ENCODE measurements at regions not wholly inside any gene's neighbourhood (a gene's known extent, or its start where the extent isn't known, plus 50 kb on each side); places are given as distances from the start of the nearest gene placed in this dataset.

DNA sequence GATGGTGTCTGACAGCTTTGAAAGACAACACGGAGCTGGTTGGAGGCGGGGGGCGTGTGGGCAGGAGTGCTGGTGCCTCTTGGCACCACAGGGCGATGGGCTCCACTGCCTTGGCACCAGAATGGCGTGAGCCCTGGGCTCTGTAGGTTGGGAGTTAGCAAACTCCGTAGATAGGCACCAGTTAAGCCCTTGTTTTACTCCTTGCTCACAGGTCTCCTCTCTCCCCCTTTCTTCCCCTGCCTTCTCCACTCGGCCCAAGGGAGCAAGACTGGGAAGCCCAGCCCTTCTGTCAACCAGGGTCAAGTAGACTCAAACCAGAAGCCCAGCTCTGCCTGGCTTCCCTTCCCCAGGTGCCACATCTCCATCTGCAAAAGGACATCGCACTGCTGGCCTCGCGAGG, 281.7 kb upstream of the ID2 start:
- no peak overlapping the region for H4K8ac ChIP-seq (replicated peaks; ENCODE audit: insufficient read length, low read depth, low read length)
- no peak overlapping the region for H3K14ac ChIP-seq (ENCODE audit: insufficient read depth, low read length)
- H3K27ac Mint-ChIP-seq, result no peak overlapping the region
- H3K56ac ChIP-seq (ENCODE audit: insufficient read length, low read depth, low read length), result no peak overlapping the region
- no peak overlapping the region for H3K9ac ChIP-seq (ENCODE audit: extremely low read depth, insufficient read length, low read length)
- no peaks in the 10 kb centered on the region for H3K79me2 ChIP-seq (ENCODE audit: insufficient read depth, low read length)
- H3K9me3 Mint-ChIP-seq, result peaks cover 5 to 8% of the 10 kb centered on the region in 2 experiments; a peak in 3 of 5 replicates
- no peak overlapping the region for H2BK12ac ChIP-seq (ENCODE audit: insufficient read length, low read depth, low read length)
- H2BK20ac ChIP-seq (ENCODE audit: low read depth, low read length, poor library complexity, severe bottlenecking), result no peak overlapping the region
- H3K23ac ChIP-seq (ENCODE audit: insufficient read length, low read depth, low read length), result no peak overlapping the region
- no peak overlapping the region for H2BK15ac ChIP-seq (ENCODE audit: low read depth, low read length)
- H3K4me1 ChIP-seq (ENCODE audit: insufficient read depth, low read length), result no peaks in the 10 kb centered on the region
- H3K23me2 ChIP-seq (ENCODE audit: insufficient read length, low read depth, low read length, poor library complexity, severe bottlenecking), result no peaks in the 10 kb centered on the region
- no peak for DNase-seq
- no peak overlapping the region for H3K4ac ChIP-seq (ENCODE audit: low read depth, low read length)
- peaks cover 3 to 4% of the 10 kb centered on the region in 2 experiments; a peak in 2 of 4 replicates for H3K4me1 Mint-ChIP-seq
- H3K27me3 ChIP-seq (ENCODE audit: insufficient read depth, low read length), result no peaks in the 10 kb centered on the region
- no peak overlapping the region for H2AFZ ChIP-seq (ENCODE audit: low read length)
- TF ChIP-seq, protein P1, sequence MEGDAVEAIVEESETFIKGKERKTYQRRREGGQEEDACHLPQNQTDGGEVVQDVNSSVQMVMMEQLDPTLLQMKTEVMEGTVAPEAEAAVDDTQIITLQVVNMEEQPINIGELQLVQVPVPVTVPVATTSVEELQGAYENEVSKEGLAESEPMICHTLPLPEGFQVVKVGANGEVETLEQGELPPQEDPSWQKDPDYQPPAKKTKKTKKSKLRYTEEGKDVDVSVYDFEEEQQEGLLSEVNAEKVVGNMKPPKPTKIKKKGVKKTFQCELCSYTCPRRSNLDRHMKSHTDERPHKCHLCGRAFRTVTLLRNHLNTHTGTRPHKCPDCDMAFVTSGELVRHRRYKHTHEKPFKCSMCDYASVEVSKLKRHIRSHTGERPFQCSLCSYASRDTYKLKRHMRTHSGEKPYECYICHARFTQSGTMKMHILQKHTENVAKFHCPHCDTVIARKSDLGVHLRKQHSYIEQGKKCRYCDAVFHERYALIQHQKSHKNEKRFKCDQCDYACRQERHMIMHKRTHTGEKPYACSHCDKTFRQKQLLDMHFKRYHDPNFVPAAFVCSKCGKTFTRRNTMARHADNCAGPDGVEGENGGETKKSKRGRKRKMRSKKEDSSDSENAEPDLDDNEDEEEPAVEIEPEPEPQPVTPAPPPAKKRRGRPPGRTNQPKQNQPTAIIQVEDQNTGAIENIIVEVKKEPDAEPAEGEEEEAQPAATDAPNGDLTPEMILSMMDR (conservative IDR thresholded peaks at IDR 0.05), result no peak
- H3K18ac ChIP-seq (ENCODE audit: insufficient read length, low read depth, low read length), result no peak overlapping the region
- peaks cover 6% of the 10 kb centered on the region; the same call in 1 of the 2 replicates for H3K27me3 Mint-ChIP-seq (ENCODE audit: low read depth)
- no peak overlapping the region for H3K4me2 ChIP-seq (ENCODE audit: insufficient read depth, insufficient read length, low read length)
- no peak overlapping the region for H4K5ac ChIP-seq (ENCODE audit: insufficient read length, low read depth, low read length)
- no peak overlapping the region for H2BK5ac ChIP-seq (ENCODE audit: insufficient read length, low read length)
- no peak overlapping the region for H4K91ac ChIP-seq (ENCODE audit: insufficient read length, low read depth, low read length)
- no peak overlapping the region for H2BK120ac ChIP-seq (ENCODE audit: low read depth, low read length, poor library complexity, severe bottlenecking)
- no peak overlapping the region for H3T11ph ChIP-seq (ENCODE audit: low read length)
- H3K27ac ChIP-seq (ENCODE audit: insufficient read length, low read depth, low read length), result no peak overlapping the region
- no peak overlapping the region for H3K4me3 Mint-ChIP-seq
- no peaks in the 10 kb centered on the region for H3K9me3 ChIP-seq (ENCODE audit: control insufficient read depth, low read depth, low read length)
- H3K36me3 Mint-ChIP-seq (ENCODE audit: insufficient read depth in 1 of 3, low read depth in 3 of 3), result peaks cover 0 to 4% (median 0%) of the 10 kb centered on the region in 3 experiments; a peak in 1 of 7 replicates
- H4K20me1 ChIP-seq (ENCODE audit: control insufficient read depth, insufficient read depth, insufficient read length), result no peaks in the 10 kb centered on the region
- WGBS (ENCODE audit: extremely low coverage, insufficient read length, low lambda C conversion rate), result no CpG with 5 or more reads among the region's 10 CpGs
- no peak overlapping the region for H2AK5ac ChIP-seq (ENCODE audit: insufficient read length, low read length)
- no peaks in the 10 kb centered on the region for H3K79me1 ChIP-seq (ENCODE audit: insufficient read depth, low read depth, low read length, poor library complexity, severe bottlenecking)

Data from H9 (cell line).